ENCODE measurements at regions not wholly inside any gene's neighbourhood (a gene's known extent, or its start where the extent isn't known, plus 50 kb on each side); places are given as distances from the start of the nearest gene placed in this dataset.
"Not testable (repeated sequence)": the region's sequence is repeated elsewhere in the genome, so short reads cannot be mapped to it uniquely, and the experiment has no call there.

DNA sequence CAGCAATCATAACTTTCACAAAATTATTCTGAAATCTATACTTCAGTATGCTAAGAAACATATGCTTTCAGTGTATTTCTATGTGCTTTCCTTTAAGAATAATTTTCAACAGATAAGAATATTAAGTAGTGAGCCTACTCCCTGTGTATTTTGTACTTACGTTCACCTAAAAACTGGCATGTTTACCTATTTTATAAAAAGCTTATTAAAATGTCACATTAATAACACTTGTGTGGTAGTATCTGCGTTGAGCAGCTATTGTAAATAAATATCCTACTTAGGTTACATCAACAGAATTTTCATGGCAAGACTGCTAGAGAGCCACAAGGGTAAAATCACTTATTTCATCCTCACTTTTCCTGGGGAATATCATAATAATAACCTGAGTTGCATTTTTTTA lies 113.4 kb upstream of the SLITRK5 start:
- H3K4me3 Mint-ChIP-seq, result no peak overlapping the region
- DNase-seq, result no peak
- ChIA-PET CTCF (no interaction called here), POLR2A (no interaction called here)
- H3K27me3 Mint-ChIP-seq, result no peaks in the 10 kb centered on the region
- H3K36me3 Mint-ChIP-seq (ENCODE audit: low read depth), result no peaks in the 10 kb centered on the region
- H3K27ac Mint-ChIP-seq, result no peak overlapping the region
- H3K9me3 Mint-ChIP-seq, result peaks cover 3% of the 10 kb centered on the region
- H3K4me1 Mint-ChIP-seq, result no peaks in the 10 kb centered on the region

DNA sequence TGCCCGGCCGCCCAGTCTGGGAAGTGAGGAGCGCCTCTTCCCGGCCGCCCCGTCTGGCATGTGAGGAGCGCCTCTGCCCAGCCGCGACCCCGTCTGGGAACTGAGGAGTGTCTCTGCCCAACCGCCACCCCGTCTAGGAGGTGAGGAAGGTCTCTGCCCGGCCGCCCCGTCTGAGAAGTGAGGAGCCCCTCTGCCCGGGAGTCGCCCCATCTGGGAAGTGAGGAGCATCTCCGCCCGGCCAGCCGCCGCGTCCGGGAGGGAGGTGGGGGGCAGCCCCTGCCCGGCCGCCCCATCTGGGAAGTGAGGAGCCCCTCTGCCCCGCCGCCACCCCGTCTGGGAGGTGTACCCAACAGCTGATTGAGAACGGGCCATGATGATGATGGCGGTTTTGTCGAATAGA lies 109.6 kb upstream of the SLITRK5 start:
- POLR2A ChIA-PET; H3K36me3 Mint-ChIP-seq (ENCODE audit: low read depth); H3K27me3 Mint-ChIP-seq; H3K4me3 Mint-ChIP-seq; CTCF ChIA-PET; H3K4me1 Mint-ChIP-seq; H3K9me3 Mint-ChIP-seq; H3K27ac Mint-ChIP-seq; DNase-seq: not testable (repeated sequence)

DNA sequence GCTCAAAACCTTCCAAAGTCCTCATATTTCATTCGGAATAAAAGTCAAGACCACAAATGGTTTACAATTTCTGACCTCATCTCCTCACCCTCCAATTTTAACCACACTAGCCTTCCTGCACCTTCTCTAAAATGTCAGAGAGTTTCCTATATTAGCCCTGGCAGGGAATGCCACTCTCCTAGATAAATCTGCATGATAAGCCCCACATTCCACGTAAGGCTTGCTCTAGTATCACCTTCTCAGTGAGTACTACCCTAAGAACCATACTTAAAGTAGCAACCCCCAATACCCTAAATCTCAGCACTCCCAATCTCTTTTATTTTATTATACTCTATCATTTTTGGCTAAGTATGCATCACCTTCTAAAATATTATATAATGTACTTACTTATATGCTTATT lies 100.5 kb upstream of the SLITRK5 start:
- no peaks in the 10 kb centered on the region for H3K9me3 Mint-ChIP-seq
- CTCF ChIA-PET, result no interaction called here
- no peaks in the 10 kb centered on the region for H3K4me1 Mint-ChIP-seq
- no peaks in the 10 kb centered on the region for H3K27me3 Mint-ChIP-seq
- H3K27ac Mint-ChIP-seq, result no peak overlapping the region
- H3K4me3 Mint-ChIP-seq, result no peak overlapping the region
- no peak for DNase-seq
- POLR2A ChIA-PET, result no interaction called here
- H3K36me3 Mint-ChIP-seq (ENCODE audit: low read depth), result no peaks in the 10 kb centered on the region

DNA sequence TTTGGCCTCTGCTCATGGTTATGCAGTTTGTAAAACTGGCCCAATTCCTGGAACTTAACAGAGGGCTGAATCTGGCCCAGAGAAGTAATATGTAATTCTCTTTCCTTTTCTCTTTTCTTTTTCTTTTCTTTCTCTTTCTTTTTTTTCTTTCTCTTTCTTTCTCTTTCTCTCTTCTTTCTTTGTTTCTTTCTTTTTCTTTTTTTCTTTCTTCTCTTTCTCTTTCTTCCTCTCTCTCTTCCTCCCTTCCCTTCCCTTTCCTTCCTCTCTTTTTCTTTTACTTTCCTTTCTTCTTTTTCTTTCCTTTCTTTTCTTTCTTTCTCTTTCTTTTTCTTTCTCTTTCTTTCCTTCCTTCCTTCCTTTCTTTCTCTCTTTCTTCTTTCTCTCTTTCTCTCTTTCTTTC lies 88.8 kb upstream of the SLITRK5 start:
- Mint-ChIP-seq H3K27ac (no peak overlapping the region), H3K36me3 (ENCODE audit: low read depth) (no peaks in the 10 kb centered on the region), H3K9me3 (peaks cover 10% of the 10 kb centered on the region), H3K27me3 (no peaks in the 10 kb centered on the region), H3K4me3 (no peak overlapping the region), H3K4me1 (no peaks in the 10 kb centered on the region)
- CTCF ChIA-PET, result no interaction called here
- no peak for DNase-seq
- POLR2A ChIA-PET, result no interaction called here

DNA sequence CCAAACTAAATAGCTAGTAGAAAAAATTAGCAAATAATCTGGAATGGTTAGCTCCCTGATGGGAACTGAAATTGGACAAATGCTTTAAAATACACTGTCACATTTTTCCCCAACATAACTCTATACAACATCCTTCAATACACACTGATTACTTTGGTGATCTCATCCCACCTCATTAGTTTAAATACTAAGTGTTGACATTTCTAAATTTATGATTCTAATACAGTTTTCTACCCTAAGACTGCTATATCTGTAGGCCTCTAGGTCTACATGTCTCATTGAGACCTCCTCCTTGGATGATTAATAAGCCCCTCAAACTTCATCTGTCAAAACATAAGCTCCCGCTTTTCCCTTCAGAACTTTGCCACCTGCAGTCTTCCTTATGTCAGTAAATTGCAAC lies 80.7 kb upstream of the SLITRK5 start:
- no peak overlapping the region for H3K4me3 Mint-ChIP-seq
- POLR2A ChIA-PET, result no interaction called here
- no peaks in the 10 kb centered on the region for H3K9me3 Mint-ChIP-seq
- CTCF ChIA-PET, result interaction anchor here (0.6 kb wide), 1 partner anchor 116 kb away, joined by 3 read pairs; no protein-coding TSS in a partner anchor
- no peaks in the 10 kb centered on the region for H3K27me3 Mint-ChIP-seq
- no peak for DNase-seq
- H3K4me1 Mint-ChIP-seq, result no peaks in the 10 kb centered on the region
- H3K36me3 Mint-ChIP-seq (ENCODE audit: low read depth), result no peaks in the 10 kb centered on the region
- H3K27ac Mint-ChIP-seq, result no peak overlapping the region

DNA sequence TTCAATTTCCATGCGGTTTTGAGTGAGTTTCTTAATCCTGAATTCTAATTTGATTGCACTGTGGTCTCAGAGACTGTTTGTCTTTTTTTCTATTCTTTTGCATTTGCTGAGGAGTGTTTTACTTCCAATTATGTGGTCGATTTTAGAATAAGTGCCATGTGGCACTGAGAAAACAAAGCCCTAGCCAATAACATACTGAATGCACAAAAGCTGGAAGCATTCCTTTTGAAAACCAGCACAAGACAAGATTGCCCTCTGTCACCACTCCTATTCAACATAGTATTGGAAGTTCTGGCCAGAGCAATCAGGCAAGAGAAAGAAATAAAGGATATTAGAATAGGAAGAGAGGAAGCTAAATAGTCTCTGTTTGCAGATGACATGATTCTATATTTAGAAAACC lies 66.7 kb upstream of the SLITRK5 start:
- POLR2A ChIA-PET; H3K27ac Mint-ChIP-seq; H3K36me3 Mint-ChIP-seq (ENCODE audit: low read depth); H3K4me3 Mint-ChIP-seq; CTCF ChIA-PET; H3K27me3 Mint-ChIP-seq; H3K4me1 Mint-ChIP-seq; DNase-seq: not testable (repeated sequence)
- H3K9me3 Mint-ChIP-seq, result peaks cover 14% of the 10 kb centered on the region

DNA sequence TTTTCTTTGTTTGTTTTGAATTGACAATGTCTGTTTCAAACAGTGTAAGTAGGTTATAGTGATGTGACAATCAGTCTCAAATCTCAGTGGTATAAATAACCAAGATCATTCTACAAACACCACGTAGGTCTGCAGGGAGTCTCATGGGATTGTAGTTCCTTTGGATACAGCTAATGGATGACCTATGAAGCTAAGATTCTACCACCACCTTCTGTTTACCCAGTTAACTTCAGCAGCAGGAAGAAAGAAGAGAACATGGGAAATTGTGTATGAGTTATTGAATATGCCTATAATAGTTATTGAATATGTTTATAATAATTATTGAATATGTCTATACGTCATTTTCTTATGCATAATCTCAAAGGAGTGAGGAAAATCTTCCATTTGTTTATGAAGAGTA lies 63.9 kb upstream of the SLITRK5 start:
- no peak for DNase-seq
- H3K27me3 Mint-ChIP-seq, result no peaks in the 10 kb centered on the region
- POLR2A ChIA-PET, result no interaction called here

DNA sequence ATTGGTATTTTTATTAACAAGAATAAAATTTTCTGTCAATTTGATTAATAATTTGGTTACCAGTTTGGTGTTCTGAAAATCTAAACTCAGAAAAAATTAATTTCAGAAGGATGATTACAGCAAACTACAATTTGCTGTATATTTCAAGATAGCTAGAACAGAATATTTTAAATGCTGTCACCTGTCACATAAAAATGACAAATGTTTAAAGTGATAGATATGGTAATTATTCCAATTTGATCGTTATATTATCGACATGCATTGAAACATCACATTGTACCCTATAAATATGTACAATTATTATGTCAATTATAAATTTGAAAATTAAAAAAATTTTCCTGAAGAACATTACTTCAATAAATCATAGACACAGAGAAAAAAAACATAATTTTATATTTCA lies 56.9 kb upstream of the SLITRK5 start:
- H3K9me3 Mint-ChIP-seq, result no peaks in the 10 kb centered on the region
- no peaks in the 10 kb centered on the region for H3K27me3 Mint-ChIP-seq
- no peaks in the 10 kb centered on the region for H3K36me3 Mint-ChIP-seq (ENCODE audit: low read depth)
- ChIA-PET CTCF (no interaction called here), POLR2A (no interaction called here)
- DNase-seq, result no peak
- no peak overlapping the region for H3K4me3 Mint-ChIP-seq
- no peaks in the 10 kb centered on the region for H3K4me1 Mint-ChIP-seq
- no peak overlapping the region for H3K27ac Mint-ChIP-seq

More for the DNA sequence above, 63.9 kb upstream of the SLITRK5 start:
- H3K9me3 Mint-ChIP-seq, result peaks cover 14% of the 10 kb centered on the region
- no peak overlapping the region for H3K27ac Mint-ChIP-seq
- no peaks in the 10 kb centered on the region for H3K36me3 Mint-ChIP-seq (ENCODE audit: low read depth)
- no peak overlapping the region for H3K4me3 Mint-ChIP-seq
- H3K4me1 Mint-ChIP-seq, result no peaks in the 10 kb centered on the region
- CTCF ChIA-PET, result no interaction called here
